NCI-H82 (cell line): ENCODE measurements at regions not wholly inside any gene's neighbourhood (a gene's known extent, or its start where the extent isn't known, plus 50 kb on each side); places are given as distances from the start of the nearest gene placed in this dataset.
"Not testable (repeated sequence)": the region's sequence is repeated elsewhere in the genome, so short reads cannot be mapped to it uniquely, and the experiment has no call there.

Source experiments
- DNase-seq: peaks from one replicate; lab custom pipeline; 2025; lab: John Stamatoyannopoulos, UW

GRCh38 chr12:127582074-127582473, 684.9 kb upstream of the TMEM132C start:
- no peak for DNase-seq

GRCh38 chr12:127583041-127583440, 683.9 kb upstream of the TMEM132C start:
- no peak for DNase-seq

- DNase-seq = no peak
Observed at GRCh38 chr12:127588249-127588648, 678.7 kb upstream of the TMEM132C start.

GRCh38 chr12:127589541-127589940, 677.4 kb upstream of the TMEM132C start:
- no peak for DNase-seq

- DNase-seq = no peak
Observed at GRCh38 chr12:127590868-127591267, 676.1 kb upstream of the TMEM132C start.

GRCh38 chr12:127592245-127592644, 674.7 kb upstream of the TMEM132C start:
- DNase-seq = no peak

GRCh38 chr12:127594351-127594970, 672.5 kb upstream of the TMEM132C start:
- DNase-seq = no peak

- DNase-seq = no peak
Observed at GRCh38 chr12:127595506-127595905, 671.5 kb upstream of the TMEM132C start.

GRCh38 chr12:127596891-127597290, 670.1 kb upstream of the TMEM132C start:
- no peak for DNase-seq

GRCh38 chr12:127599436-127599835, 667.5 kb upstream of the TMEM132C start:
- peak; percentile 79 for DNase-seq

GRCh38 chr12:127600211-127600610, 666.8 kb upstream of the TMEM132C start:
- no peak for DNase-seq

- no peak for DNase-seq
Observed at GRCh38 chr12:127606476-127607015, 660.4 kb upstream of the TMEM132C start.

- no peak for DNase-seq
Observed at GRCh38 chr12:127607146-127607725, 659.7 kb upstream of the TMEM132C start.

GRCh38 chr12:127608359-127608758, 658.6 kb upstream of the TMEM132C start:
- not testable (repeated sequence) for DNase-seq

- DNase-seq = no peak
Observed at GRCh38 chr12:127613056-127613455, 653.9 kb upstream of the TMEM132C start.

GRCh38 chr12:127619869-127620734, 646.9 kb upstream of the TMEM132C start:
- DNase-seq = peak; percentile 68

GRCh38 chr12:127620735-127621355, 646.1 kb upstream of the TMEM132C start:
- peak; percentile 67 for DNase-seq

GRCh38 chr12:127621366-127621765, 645.6 kb upstream of the TMEM132C start:
- DNase-seq = no peak

- no peak for DNase-seq
Observed at GRCh38 chr12:127623362-127623761, 643.6 kb upstream of the TMEM132C start.

GRCh38 chr12:127625176-127625771, 641.7 kb upstream of the TMEM132C start:
- DNase-seq = no peak

- no peak for DNase-seq
Observed at GRCh38 chr12:127628645-127629044, 638.3 kb upstream of the TMEM132C start.
